Activated CD4-positive, alpha-beta T cell treated with anti-CD3 and anti-CD28 coated beads for 48 hours (primary cell): ENCODE measurements at regions not wholly inside any gene's neighbourhood (a gene's known extent, or its start where the extent isn't known, plus 50 kb on each side); places are given as distances from the start of the nearest gene placed in this dataset.
A peak's percentile ranks its signal among the peaks of the same experiment; 100 is the strongest.

ENCODE experiments used
- DNase-seq: peaks from one replicate; pipeline ENCODE4 v3.0.0-alpha.2; 2020

- no peak for DNase-seq
Measured at GRCh38 chr1:8202182-8202905, 115.6 kb upstream of the SLC45A1 start.

GRCh38 chr1:8201331-8201861, 116.5 kb upstream of the SLC45A1 start:
- no peak for DNase-seq

- DNase-seq: no peak
Measured at GRCh38 chr1:8200317-8201115, 117.4 kb upstream of the SLC45A1 start.

GRCh38 chr1:8198522-8198921, 119.4 kb upstream of the SLC45A1 start:
- no peak for DNase-seq

- DNase-seq: peak; percentile 22
Measured at GRCh38 chr1:8197493-8198282, 120.2 kb upstream of the SLC45A1 start.

GRCh38 chr1:8194481-8195227, 123.3 kb upstream of the SLC45A1 start:
- no peak for DNase-seq

GRCh38 chr1:8193840-8194406, 124.0 kb upstream of the SLC45A1 start:
- DNase-seq: no peak

- DNase-seq: no peak
Measured at GRCh38 chr1:8191474-8191873, 126.4 kb upstream of the SLC45A1 start.

GRCh38 chr1:8189931-8190483, 127.9 kb upstream of the SLC45A1 start:
- no peak for DNase-seq

GRCh38 chr1:8185400-8185799, 132.5 kb upstream of the SLC45A1 start:
- DNase-seq: no peak

GRCh38 chr1:8184301-8184700, 133.6 kb upstream of the SLC45A1 start:
- no peak for DNase-seq

GRCh38 chr1:8182034-8182761, 135.7 kb upstream of the SLC45A1 start:
- DNase-seq: peak; percentile 19

GRCh38 chr1:8179132-8179793, 138.7 kb upstream of the SLC45A1 start:
- no peak for DNase-seq

- no peak for DNase-seq
Measured at GRCh38 chr1:8176279-8176678, 141.6 kb upstream of the SLC45A1 start.

- DNase-seq: no peak
Measured at GRCh38 chr1:8174807-8175206, 143.1 kb upstream of the SLC45A1 start.

- no peak for DNase-seq
Measured at GRCh38 chr1:8171751-8172464, 145.8 kb upstream of the ERRFI1 start.

- DNase-seq: no peak
Measured at GRCh38 chr1:8170059-8170835, 144.1 kb upstream of the ERRFI1 start.

GRCh38 chr1:8169364-8170058, 143.4 kb upstream of the ERRFI1 start:
- peak; percentile 41 for DNase-seq
